Kidney glomerular epithelial cell (primary cell): ENCODE measurements at regions not wholly inside any gene's neighbourhood (a gene's known extent, or its start where the extent isn't known, plus 50 kb on each side); places are given as distances from the start of the nearest gene placed in this dataset.
"Not testable (repeated sequence)": the region's sequence is repeated elsewhere in the genome, so short reads cannot be mapped to it uniquely, and the experiment has no call there.

Experiments used
- DNase-seq: peaks from one replicate; lab custom pipeline; 2025; lab: John Stamatoyannopoulos, UW

DNA sequence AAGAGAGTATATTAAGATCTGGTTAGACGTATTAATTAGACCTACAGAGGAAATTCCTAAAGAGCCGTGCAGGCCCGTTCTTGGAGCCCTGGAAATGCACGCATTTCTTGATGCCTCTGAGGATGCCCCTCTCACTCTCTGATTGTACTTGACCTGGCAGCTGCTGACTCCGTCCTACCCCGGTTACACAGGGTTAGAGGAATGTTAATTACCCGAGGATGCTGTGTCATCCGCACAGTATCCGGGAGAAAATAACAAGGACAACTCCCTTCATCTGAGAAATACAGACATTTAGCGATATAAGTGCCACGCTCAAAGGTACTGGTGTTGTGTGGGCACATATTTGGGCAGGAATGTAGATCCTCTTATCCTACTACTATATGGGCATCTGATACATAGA, 404.6 kb upstream of the FAT1 start:
- DNase-seq: peak; percentile 93

DNA sequence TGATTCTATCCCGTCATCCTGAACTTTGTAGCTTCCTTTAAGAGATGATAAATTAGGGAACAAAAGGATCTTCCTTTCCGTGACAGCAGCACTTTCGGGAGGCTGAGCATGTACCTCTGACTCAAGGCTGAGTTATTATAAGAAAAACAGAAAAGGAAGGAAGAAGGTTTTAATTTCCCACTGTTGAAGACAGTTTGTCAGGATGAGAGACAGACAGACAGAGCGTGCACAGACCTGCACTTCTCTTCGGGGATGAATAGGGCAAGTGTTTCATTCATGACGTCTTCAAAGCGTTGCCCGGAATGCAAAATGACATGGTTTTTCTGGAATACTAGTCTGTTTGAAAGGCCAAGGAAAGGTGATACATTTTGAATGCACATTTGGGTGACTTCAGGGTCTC, 405.3 kb upstream of the FAT1 start:
- peak; percentile 89 for DNase-seq

GRCh38 chr4:187131826-187132225, 408.2 kb upstream of the FAT1 start:
- DNase-seq: not testable (repeated sequence)

DNA sequence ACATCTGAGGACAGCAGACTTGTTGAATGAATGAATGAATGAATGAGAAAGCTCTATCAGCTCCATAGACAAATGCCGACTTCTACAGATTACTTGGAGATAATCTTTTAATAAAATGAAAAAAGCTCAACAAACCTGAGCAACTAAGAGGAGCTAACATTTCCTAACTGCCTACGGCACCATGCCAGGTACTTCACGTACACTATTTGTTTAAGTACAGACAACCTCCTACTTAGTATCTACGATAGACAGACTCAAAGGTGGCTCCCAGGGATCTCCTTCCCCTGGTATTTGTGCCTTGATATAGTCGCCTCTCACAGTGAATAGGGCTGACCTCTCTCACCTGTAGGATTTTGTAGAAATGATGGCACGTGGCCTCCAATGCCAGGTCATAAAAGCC, 412.2 kb upstream of the FAT1 start:
- no peak for DNase-seq

DNA sequence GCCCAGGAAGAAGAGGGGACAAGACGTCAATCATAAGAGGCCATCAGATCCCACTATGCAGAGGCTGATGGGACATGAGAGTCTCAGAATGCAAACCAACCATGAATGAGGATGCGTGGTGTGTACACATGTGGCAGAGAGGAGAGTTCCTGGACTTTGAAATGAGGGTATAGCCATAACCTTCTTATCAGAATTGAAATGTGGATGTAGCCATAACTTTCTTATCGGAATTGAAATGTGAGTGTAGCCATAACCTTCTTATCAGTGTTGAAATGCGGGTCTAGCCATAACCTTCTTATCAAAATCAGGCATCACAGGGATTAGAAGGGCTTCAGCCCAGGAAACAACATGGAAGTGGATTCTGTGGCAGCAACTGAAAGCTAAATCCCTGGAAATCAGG, 415.5 kb upstream of the FAT1 start:
- no peak for DNase-seq

DNA sequence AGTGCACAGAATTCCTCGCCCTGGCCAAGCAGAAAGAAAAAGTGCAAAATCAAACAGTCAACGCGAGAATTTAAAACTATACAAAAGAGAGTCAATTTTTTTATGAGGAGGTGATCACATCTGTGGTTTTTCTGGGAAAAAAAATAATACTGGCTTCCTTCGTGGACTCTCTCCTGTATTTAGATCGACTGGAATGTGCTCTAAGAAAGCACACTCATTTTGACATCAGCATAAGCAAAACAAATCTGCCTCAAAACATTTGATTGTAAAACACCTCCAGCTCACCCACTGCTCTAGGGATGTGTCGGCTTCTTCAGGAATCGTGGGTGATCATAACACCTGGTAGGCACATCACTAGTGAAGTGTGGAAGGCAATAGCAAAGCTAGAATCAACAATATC, 417.4 kb upstream of the FAT1 start:
- peak; percentile 35 for DNase-seq

- DNase-seq: no peak
Measured at GRCh38 chr4:187149229-187149945, 425.7 kb upstream of the FAT1 start.

DNA sequence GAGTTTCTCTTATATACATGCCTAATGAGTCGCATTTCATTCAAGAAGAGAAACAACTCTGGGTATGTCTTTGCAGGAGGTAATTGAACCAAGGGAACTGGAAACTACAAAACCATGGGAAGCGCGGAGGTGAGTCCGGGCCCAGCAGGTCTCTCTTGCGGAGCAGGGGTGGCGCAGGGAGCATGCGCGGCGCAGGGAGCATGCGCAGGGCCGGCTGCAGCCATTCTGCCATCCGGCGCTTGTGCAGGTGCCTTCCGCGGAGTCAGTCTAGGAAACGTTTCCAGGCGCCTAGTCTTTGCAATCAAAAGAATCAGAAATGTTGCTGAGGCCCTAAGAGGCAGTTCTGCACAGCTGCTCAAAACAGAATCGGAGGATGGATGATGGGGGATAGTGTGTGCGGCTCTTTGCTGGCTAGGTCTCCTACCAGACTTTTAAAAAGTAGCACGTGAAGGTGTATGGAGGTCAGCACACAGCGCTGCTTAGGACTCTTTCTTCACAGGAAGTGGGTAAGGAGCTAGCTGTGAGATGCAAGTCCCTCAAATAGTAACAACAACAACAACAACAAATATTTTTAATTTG, 433.8 kb upstream of the FAT1 start:
- no peak for DNase-seq

GRCh38 chr4:187158003-187158402, 434.3 kb upstream of the FAT1 start:
- no peak for DNase-seq

GRCh38 chr4:187160486-187160885, 436.8 kb upstream of the FAT1 start:
- no peak for DNase-seq

GRCh38 chr4:187166886-187167512, 443.3 kb upstream of the FAT1 start:
- DNase-seq: no peak

DNA sequence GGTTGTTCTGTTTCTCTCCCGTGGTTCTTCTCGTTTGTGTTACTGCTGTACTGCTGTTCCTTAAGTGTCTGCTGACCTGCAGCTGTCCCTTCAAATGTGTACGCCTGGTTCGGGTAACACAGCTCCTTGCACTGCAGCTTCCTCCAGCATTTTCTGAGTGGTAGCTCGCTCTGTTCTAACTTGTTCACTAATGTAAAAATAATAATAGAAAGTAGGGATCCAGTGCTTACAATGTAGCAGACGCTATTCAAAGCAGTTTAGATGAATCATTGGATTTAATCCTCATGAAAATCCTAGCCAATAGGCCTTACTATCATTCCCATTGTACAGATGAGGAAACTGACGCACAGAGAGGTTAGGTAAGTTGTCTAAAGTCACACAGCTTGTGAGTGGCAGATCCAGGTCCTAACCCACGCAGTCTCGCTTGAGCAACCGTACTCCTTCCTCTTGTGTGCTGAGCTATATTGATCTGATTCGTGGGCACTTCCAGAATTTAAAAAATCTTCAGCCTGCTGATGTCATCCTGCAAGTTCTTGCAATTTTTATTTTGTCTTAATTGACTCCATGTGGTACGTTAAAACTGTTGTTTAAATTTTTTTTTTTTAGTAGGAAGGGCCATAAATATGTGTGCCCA, 448.2 kb upstream of the FAT1 start:
- no peak for DNase-seq

DNA sequence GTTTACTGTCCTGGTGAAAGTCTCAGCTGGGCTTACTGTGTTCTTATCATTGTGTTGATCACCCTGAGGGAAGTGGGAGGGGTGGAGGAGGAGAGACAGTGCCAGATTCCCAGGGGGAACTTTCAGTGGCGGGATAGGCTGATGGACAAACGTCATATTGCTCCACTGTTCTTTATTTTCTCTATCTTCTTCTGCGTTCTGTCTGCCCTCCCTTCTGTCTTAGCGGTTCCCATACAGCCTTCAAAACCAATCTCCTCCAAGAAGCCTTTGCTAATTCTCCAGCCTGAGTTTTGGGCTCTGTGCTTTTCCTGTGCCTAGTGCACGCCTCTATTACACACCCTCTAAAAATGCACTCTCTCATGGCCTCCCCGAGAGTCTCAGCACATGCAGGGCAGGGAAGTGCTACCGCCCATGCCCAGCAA, 448.7 kb upstream of the FAT1 start:
- DNase-seq: no peak

GRCh38 chr4:187174749-187175148, 451.1 kb upstream of the FAT1 start:
- no peak for DNase-seq

- DNase-seq: no peak
Measured at GRCh38 chr4:187175197-187175596, 451.5 kb upstream of the FAT1 start.

- DNase-seq: no peak
Measured at GRCh38 chr4:187176261-187176910, 452.7 kb upstream of the FAT1 start.

DNA sequence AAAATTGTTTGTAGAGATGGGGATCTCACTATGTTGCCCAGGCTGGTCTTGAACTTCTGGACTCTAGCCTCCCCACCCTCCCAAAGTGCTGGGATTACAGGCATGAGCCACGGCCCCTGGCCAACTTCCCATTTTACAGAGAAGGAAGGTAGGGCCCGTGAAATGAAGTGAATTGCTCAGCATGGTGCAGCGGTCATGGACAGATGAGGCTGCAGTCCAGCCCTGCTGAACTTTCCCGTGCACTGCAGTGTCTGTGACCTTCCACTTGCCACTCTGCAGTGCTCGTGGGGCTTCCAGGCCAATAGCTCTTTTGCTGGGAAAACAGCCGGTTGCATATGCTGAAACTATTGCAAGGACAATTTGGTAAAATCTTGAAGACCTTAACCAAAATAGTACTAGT, 454.4 kb upstream of the FAT1 start:
- no peak for DNase-seq

DNA sequence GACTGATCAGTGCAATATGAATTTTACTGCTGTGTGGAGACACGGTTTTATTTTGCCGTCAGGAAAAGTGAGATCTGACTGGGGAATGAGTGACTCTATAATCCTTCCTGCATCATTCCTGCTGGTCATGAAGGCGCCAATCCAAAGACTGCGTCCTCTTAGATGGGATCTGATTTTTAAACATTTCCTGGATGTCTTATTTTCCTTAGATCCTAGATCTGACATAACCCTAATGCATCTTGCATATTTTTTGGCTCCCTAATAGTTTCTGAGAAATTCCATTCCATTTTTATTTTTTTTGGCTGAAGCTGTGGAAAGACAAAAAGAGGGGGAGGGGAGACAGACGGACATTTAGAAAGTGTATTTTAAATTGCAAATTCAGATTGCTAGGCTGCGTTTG, 454.9 kb upstream of the FAT1 start:
- no peak for DNase-seq

DNA sequence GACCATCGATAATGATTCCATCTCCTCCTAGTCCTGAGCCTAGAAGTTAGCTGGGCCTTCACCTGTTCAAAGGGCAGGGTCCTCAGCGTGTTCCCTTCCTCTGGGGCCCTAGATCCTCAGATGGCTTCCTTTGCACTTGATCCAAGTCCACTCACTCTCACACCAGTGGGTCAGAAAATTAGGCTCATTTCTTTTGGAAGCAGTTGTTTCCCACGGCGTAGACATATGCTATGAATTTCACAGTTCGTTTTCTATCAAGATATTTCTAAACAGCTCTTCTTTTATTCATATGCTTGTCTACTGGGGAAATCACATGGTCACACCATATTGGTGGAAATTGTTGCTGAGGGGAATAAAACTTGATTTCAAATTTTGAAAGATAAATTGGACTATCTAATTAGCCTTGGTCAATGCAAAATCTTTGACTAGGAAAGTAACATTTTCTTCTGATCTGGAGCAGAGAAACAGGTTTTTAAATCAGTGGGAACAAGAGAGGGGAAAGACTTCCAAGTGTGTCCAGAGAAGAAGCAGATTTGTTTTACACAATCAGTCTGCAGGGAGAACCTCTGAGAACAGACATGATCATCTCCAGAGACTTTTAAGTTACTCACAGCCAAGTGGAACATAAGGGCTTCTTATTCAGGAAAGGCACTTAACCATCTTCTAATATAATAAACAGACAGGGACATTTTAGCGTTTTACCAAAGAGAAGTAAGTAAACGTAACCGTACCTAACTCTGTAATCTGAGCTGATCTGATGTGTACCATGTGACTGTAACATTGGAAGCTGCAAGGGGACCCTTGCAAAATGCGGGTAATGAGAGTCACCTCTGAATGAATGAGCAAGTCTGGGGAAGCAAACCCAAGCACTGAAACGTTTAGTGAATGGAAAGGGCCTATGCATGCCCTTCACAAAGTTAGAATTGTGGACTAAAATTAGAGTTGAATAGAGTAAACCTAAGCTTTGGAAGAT, 455.7 kb upstream of the FAT1 start:
- no peak for DNase-seq

DNA sequence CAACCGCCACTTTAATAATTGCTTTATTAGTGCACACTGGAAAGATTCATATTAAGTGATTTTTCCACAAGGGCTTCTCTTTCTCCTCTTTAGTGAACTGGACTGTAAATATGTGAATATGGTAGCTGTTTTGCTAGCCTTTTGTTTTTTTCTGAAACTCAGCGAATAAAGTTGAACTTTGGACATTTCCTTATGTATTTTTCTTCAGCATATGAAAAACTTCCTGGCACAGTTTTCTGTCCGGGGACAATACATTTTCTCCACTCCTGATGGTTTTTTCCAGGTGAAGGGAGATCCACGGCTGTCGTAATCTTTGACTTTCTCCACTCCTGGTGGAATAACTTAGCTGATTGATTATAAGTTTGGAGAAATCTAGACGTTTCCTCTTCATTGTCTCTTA, 457.4 kb upstream of the FAT1 start:
- DNase-seq: no peak

GRCh38 chr4:187183346-187183745, 459.7 kb upstream of the FAT1 start:
- DNase-seq: no peak
